H9 (cell line): ENCODE measurements at regions not wholly inside any gene's neighbourhood (a gene's known extent, or its start where the extent isn't known, plus 50 kb on each side); places are given as distances from the start of the nearest gene placed in this dataset.

Experiments
- DNase-seq: peaks from one replicate; pipeline ENCODE4 v3.0.0-alpha.2; 2017
- H2AFZ ChIP-seq: one replicate; pipeline ENCODE4 v1.6.1; 2013; ENCODE audit warnings: mild to moderate bottlenecking, low read length, control low read depth, moderate library complexity
- H2AK5ac ChIP-seq: 2 replicates; pipeline ENCODE4 v1.6.1; 2013; ENCODE audit warnings: low read length, control low read depth, mixed read lengths; ENCODE audit not compliant: insufficient read length
- H2BK120ac ChIP-seq: one replicate; pipeline ENCODE4 v1.6.1; 2013; ENCODE audit warnings: low read depth, mild to moderate bottlenecking, low read length, control low read depth, inconsistent platforms; ENCODE audit not compliant: poor library complexity, severe bottlenecking
- H2BK12ac ChIP-seq: 2 replicates; pipeline ENCODE4 v1.6.1; 2013; ENCODE audit warnings: low read length, control low read depth, mixed read lengths, low read depth; ENCODE audit not compliant: insufficient read length
- H2BK15ac ChIP-seq: 2 replicates; pipeline ENCODE4 v1.6.1; 2013; ENCODE audit warnings: low read depth, low read length, control low read depth
- H2BK20ac ChIP-seq: one replicate; pipeline ENCODE4 v1.6.1; 2013; ENCODE audit warnings: low read depth, mild to moderate bottlenecking, low read length, control low read depth, inconsistent platforms; ENCODE audit not compliant: poor library complexity, severe bottlenecking
- H2BK5ac ChIP-seq: 2 replicates; pipeline ENCODE4 v1.6.1; 2013; ENCODE audit warnings: low read length, control low read depth, mixed read lengths; ENCODE audit not compliant: insufficient read length
- H3K14ac ChIP-seq: 2 replicates; pipeline ENCODE4 v1.6.1; 2013; ENCODE audit warnings: low read length, control low read depth; ENCODE audit not compliant: insufficient read depth
- H3K18ac ChIP-seq: 2 replicates; pipeline ENCODE4 v1.6.1; 2013; ENCODE audit warnings: low read depth, mild to moderate bottlenecking, mixed read lengths, low read length, control low read depth; ENCODE audit not compliant: insufficient read length
- H3K23ac ChIP-seq: 2 replicates; pipeline ENCODE4 v1.6.1; 2013; ENCODE audit warnings: low read length, control low read depth, mixed read lengths, low read depth; ENCODE audit not compliant: insufficient read length
- H3K23me2 ChIP-seq: 2 replicates; pipeline ENCODE4 v1.6.1; 2013; ENCODE audit warnings: low read depth, mild to moderate bottlenecking, mixed read lengths, low read length, control low read depth; ENCODE audit not compliant: insufficient read length, poor library complexity, severe bottlenecking
- H3K27ac ChIP-seq: 2 replicates; pipeline ENCODE4 v1.5.1; 2013; ENCODE audit warnings: low read length, control low read depth, mixed read lengths, low read depth; ENCODE audit not compliant: insufficient read length
- H3K27me3 ChIP-seq: 2 replicates; pipeline ENCODE4 v1.6.1; 2013; ENCODE audit warnings: low read length, control low read depth, inconsistent platforms; ENCODE audit not compliant: insufficient read depth
- H3K4ac ChIP-seq: 2 replicates; pipeline ENCODE4 v1.6.1; 2013; ENCODE audit warnings: low read depth, mild to moderate bottlenecking, control low read depth, inconsistent platforms, low read length, moderate library complexity
- H3K4me1 ChIP-seq: 2 replicates; pipeline ENCODE4 v1.6.1; 2013; ENCODE audit warnings: low read length, control low read depth, inconsistent platforms; ENCODE audit not compliant: insufficient read depth
- H3K4me2 ChIP-seq: 2 replicates; pipeline ENCODE4 v1.6.1; 2013; ENCODE audit warnings: low read length, control low read depth, mixed read lengths; ENCODE audit not compliant: insufficient read length, insufficient read depth
- H3K56ac ChIP-seq: 2 replicates; pipeline ENCODE4 v1.6.1; 2013; ENCODE audit warnings: low read depth, mild to moderate bottlenecking, mixed read lengths, low read length, control low read depth; ENCODE audit not compliant: insufficient read length
- H3K79me1 ChIP-seq: 2 replicates; pipeline ENCODE4 v1.6.1; 2013; ENCODE audit warnings: low read depth, mild to moderate bottlenecking, moderate library complexity, low read length, control low read depth, inconsistent platforms; ENCODE audit not compliant: insufficient read depth, poor library complexity, severe bottlenecking
- H3K79me2 ChIP-seq: 2 replicates; pipeline ENCODE4 v1.6.1; 2013; ENCODE audit warnings: low read length, control low read depth, inconsistent platforms; ENCODE audit not compliant: insufficient read depth
- H3K9ac ChIP-seq: 2 replicates; pipeline ENCODE4 v1.6.1; 2013; ENCODE audit warnings: low read length, control low read depth, mixed read lengths; ENCODE audit not compliant: insufficient read length; ENCODE audit errors: extremely low read depth
- H3K9me3 ChIP-seq: one replicate; pipeline ENCODE4 v1.6.1; 2013; ENCODE audit warnings: low read depth, low read length, inconsistent platforms; ENCODE audit not compliant: control insufficient read depth
- H3T11ph ChIP-seq: one replicate; pipeline ENCODE4 v1.6.1; 2013; ENCODE audit warnings: mild to moderate bottlenecking, low read length, control low read depth, inconsistent platforms
- H4K20me1 ChIP-seq: one replicate; pipeline ENCODE4 v1.6.1; 2013; ENCODE audit not compliant: control insufficient read depth, insufficient read length, insufficient read depth
- H4K5ac ChIP-seq: 2 replicates; pipeline ENCODE4 v1.6.1; 2013; ENCODE audit warnings: low read depth, mild to moderate bottlenecking, mixed read lengths, low read length, control low read depth; ENCODE audit not compliant: insufficient read length
- H4K8ac ChIP-seq: replicated peaks from 2 replicates; pipeline ENCODE4 v1.6.1; 2013; ENCODE audit warnings: low read length, control low read depth, mixed read lengths, low read depth; ENCODE audit not compliant: insufficient read length
- H4K91ac ChIP-seq: 2 replicates; pipeline ENCODE4 v1.6.1; 2013; ENCODE audit warnings: low read depth, mild to moderate bottlenecking, moderate library complexity, mixed read lengths, low read length, control low read depth; ENCODE audit not compliant: insufficient read length
- H3K27ac Mint-ChIP-seq, 3 experiments: 2 replicates in 2 of 3; 3 replicates in 1 of 3; pipeline ENCODE4 v1.8.0; 2020 to 2021; ENCODE audit warnings: mixed read lengths in 3 of 3, mild to moderate bottlenecking in 1 of 3, moderate library complexity in 1 of 3
- H3K27me3 Mint-ChIP-seq: 2 replicates; pipeline ENCODE4 v1.8.0; 2021; ENCODE audit warnings: low read depth, mild to moderate bottlenecking, moderate library complexity, mixed read lengths
- H3K36me3 Mint-ChIP-seq, 3 experiments: 2 replicates in 2 of 3; 3 replicates in 1 of 3; pipeline ENCODE4 v1.8.0; 2020 to 2021; ENCODE audit warnings: low read depth in 3 of 3, mixed read lengths in 3 of 3; ENCODE audit not compliant: insufficient read depth in 1 of 3
- H3K4me1 Mint-ChIP-seq, 2 experiments: 2 replicates each; pipeline ENCODE4 v1.8.0; 2020; ENCODE audit warnings: mixed read lengths in 2 of 2
- H3K4me3 Mint-ChIP-seq, 2 experiments: 2 replicates in 1 of 2; 3 replicates in 1 of 2; pipeline ENCODE4 v1.8.0; 2020 to 2021; ENCODE audit warnings: mild to moderate bottlenecking in 2 of 2, mixed read lengths in 2 of 2, moderate library complexity in 1 of 2
- H3K9me3 Mint-ChIP-seq, 2 experiments: 2 replicates in 1 of 2; 3 replicates in 1 of 2; pipeline ENCODE4 v1.8.0; 2020; ENCODE audit warnings: mild to moderate bottlenecking in 2 of 2, mixed read lengths in 2 of 2, moderate library complexity in 1 of 2
- WGBS: extraction: QIAGEN DNeasy Blood & Tissue Kit; methylation state at CpG from one replicate; pipeline ENCODE4 v1.1.7; 2013; ENCODE audit warnings: missing lambda C conversion rate, low lambda C conversion rate, mixed read lengths; ENCODE audit not compliant: insufficient read length; ENCODE audit errors: extremely low coverage; 5-methylcytosine and 5-hydroxymethylcytosine counted together
- TF ChIP-seq, protein P1 (sequence below): fragments of 200-600 bp; sonication (generic); conservative IDR thresholded peaks from 3 replicates; pipeline ENCODE4 v1.8.0; 2021; ENCODE audit warnings: antibody characterized with exemption, mild to moderate bottlenecking

DNA sequence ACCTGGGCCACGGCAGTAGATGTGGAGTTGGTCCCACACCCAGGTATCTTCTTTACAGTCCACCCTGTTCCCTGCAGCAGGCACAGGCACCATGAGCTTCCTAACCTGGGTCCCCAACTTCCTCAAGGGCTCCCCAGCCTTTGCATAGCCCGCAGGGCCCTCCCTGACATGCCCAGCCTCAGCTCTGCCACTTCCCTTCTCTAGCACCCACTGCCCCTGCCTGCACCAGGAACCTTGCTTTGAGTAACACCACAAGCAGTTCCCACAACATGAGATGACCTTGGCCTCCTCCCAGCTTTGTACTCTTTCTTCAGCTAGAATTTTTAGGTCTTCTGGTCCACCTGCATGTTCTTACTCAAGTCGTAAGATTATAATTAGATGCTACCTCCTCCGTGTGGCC is 92.2 kb upstream of the ZPBP start:
- H3K9me3 Mint-ChIP-seq: no peaks in the 10 kb centered on the region; a peak in 2 of 5 replicates
- Histone ChIP-seq H3K27ac (no peak overlapping the region), H3K56ac (no peak overlapping the region), H2BK20ac (no peak overlapping the region), H2BK15ac (no peak overlapping the region), H3K27me3 (no peaks in the 10 kb centered on the region), H2BK5ac (no peak overlapping the region), H2AFZ (no peak overlapping the region), H4K91ac (no peak overlapping the region), H3K4me1 (peaks cover 7% of the 10 kb centered on the region; the same call in 1 of the 2 replicates), H3K79me1 (no peaks in the 10 kb centered on the region), H3K4me2 (no peak overlapping the region), H3K14ac (no peak overlapping the region), H3K23ac (no peak overlapping the region), H4K8ac (no peak overlapping the region), H3T11ph (no peak overlapping the region), H4K20me1 (no peaks in the 10 kb centered on the region), H2AK5ac (no peak overlapping the region), H2BK120ac (no peak overlapping the region), H3K9ac (no peak overlapping the region), H4K5ac (no peak overlapping the region), H3K23me2 (no peaks in the 10 kb centered on the region), H2BK12ac (no peak overlapping the region), H3K79me2 (no peaks in the 10 kb centered on the region), H3K4ac (no peak overlapping the region), H3K18ac (no peak overlapping the region), H3K9me3 (no peaks in the 10 kb centered on the region)
- no peak overlapping the region for H3K4me3 Mint-ChIP-seq
- no peak for DNase-seq
- H3K36me3 Mint-ChIP-seq: no peaks in the 10 kb centered on the region
- H3K27me3 Mint-ChIP-seq: no peaks in the 10 kb centered on the region; the same call in 1 of the 2 replicates
- H3K27ac Mint-ChIP-seq: no peak overlapping the region; a peak in 1 of 7 replicates
- peaks cover 8% of the 10 kb centered on the region in 2 experiments for H3K4me1 Mint-ChIP-seq
- TF ChIP-seq, protein P1, sequence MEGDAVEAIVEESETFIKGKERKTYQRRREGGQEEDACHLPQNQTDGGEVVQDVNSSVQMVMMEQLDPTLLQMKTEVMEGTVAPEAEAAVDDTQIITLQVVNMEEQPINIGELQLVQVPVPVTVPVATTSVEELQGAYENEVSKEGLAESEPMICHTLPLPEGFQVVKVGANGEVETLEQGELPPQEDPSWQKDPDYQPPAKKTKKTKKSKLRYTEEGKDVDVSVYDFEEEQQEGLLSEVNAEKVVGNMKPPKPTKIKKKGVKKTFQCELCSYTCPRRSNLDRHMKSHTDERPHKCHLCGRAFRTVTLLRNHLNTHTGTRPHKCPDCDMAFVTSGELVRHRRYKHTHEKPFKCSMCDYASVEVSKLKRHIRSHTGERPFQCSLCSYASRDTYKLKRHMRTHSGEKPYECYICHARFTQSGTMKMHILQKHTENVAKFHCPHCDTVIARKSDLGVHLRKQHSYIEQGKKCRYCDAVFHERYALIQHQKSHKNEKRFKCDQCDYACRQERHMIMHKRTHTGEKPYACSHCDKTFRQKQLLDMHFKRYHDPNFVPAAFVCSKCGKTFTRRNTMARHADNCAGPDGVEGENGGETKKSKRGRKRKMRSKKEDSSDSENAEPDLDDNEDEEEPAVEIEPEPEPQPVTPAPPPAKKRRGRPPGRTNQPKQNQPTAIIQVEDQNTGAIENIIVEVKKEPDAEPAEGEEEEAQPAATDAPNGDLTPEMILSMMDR: no peak
- WGBS: no CpG with 5 or more reads among the region's 4 CpGs
